Renal cortical epithelial cell (primary cell): ENCODE measurements at regions not wholly inside any gene's neighbourhood (a gene's known extent, or its start where the extent isn't known, plus 50 kb on each side); places are given as distances from the start of the nearest gene placed in this dataset.
"Not testable (repeated sequence)": the region's sequence is repeated elsewhere in the genome, so short reads cannot be mapped to it uniquely, and the experiment has no call there.

ENCODE experiments used
- DNase-seq: peaks from one replicate; pipeline ENCODE4 v3.0.0-alpha.2; 2011; ENCODE audit warnings: low read depth

- DNase-seq = no peak
Observed at GRCh38 chr5:142542078-142542477, 143.8 kb downstream of the FGF1 start.

- DNase-seq = no peak
Observed at GRCh38 chr5:142540922-142541422, 144.9 kb downstream of the FGF1 start.

DNA sequence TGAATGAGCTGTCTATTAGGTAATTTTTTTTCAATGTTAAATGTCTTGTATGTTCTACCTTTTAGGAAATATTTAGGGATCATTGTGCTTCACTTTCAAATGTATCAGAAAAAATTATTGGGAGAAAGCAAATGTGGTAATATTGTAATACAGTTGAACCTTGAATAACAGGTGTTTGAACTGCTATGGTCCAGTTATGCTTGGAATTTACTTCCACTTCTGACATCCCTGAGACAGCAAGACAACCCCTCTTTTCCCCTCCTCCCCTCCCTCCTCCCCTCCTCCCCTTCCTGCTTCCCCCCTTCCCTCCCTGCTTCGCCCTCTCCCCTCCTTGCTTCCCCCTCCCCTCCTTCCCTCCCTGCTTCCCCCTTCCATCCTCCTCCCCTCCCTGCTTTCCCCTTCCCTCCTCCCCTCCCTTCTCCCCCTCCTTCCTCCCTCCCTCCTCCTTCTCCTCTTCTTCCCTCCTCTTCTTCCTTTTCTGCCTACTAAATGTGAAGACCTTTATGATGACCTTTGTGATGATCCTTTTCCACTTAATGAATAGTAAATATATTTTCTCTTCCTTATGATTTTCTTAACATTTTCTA, 146.6 kb downstream of the FGF1 start:
- no peak for DNase-seq

GRCh38 chr5:142537938-142538337, 148.0 kb downstream of the FGF1 start:
- DNase-seq = no peak

GRCh38 chr5:142532781-142533176, 153.1 kb downstream of the FGF1 start:
- DNase-seq = no peak

DNA sequence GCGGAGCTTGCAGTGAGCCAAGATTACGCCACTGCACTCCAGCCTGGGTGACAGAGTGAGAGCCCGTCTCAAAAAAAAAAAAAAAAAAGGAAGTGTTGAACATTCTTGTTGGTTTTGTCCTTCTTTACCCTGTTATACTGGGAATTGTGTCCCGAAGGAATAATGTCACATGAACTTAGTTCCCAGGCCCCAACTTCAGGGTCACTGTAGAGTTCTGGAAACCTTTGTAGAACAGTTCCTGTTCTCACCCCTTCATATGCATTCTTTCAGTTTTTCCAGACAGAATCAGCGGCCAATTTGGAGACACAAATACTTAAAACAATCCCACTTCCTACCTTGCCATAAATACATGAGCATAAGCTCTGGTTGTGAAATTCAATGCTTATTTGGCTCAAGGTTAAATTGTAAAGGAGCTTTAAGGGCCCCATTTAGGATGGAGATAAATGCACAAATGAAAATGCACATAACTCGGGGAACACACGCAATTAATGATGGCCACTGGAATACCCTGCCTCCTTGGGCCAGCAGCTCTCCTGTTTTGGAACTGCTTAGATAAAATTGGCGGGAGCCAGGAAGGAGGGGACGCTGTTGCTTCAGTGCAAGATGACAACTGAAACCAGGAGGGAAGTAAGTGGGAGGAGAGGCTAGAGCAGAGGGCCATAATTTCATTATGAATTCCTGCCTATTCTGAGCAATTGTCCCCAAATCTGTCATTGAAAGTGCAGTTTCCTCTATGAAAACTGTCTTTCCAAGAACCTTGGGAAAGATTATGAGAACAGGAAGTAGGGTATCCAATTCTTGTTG, 153.7 kb downstream of the FGF1 start:
- DNase-seq = no peak

DNA sequence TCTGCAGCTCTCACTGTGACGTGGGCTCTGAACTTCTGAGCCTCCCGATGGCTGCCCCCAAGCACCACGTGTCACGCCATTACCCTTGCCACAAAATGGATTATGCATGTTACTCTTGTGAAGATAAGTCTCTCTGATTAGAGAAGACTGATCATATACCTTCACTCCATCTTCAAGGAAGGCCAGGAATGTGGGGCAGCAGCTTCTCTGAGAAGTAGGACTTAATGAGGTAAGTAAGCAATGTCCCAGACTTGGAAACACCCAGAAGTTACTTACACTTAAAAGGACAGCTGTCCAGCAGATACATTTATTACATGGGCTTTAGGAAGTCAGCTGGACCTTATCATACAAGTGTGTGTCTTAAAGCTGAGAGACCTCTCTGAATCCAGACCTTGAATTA, 155.0 kb downstream of the FGF1 start:
- DNase-seq = no peak

- DNase-seq = peak; percentile 89
Observed at GRCh38 chr5:142529626-142530278, 156.1 kb downstream of the FGF1 start.

- no peak for DNase-seq
Observed at GRCh38 chr5:142527664-142528295, 158.1 kb downstream of the FGF1 start.

DNA sequence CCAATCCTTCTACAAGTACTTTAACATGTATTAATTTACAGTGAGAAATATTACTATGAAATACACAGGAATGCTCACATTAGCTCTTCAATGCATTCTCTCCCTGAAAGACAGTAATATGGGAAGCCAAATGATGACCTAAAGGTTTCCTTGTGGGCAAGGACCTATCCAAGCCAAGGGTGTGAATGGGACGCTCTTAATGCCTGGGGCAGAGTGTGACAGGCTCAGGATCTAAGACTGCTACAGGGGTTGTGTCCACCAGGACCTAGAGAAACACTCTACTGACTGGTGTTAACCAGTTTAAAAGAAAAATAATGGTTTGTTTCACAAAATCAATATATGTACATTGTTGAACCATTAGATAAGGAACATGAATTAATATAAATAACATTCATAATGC, 158.7 kb downstream of the FGF1 start:
- DNase-seq = no peak

GRCh38 chr5:142522983-142523382, 162.9 kb downstream of the FGF1 start:
- DNase-seq = no peak

DNA sequence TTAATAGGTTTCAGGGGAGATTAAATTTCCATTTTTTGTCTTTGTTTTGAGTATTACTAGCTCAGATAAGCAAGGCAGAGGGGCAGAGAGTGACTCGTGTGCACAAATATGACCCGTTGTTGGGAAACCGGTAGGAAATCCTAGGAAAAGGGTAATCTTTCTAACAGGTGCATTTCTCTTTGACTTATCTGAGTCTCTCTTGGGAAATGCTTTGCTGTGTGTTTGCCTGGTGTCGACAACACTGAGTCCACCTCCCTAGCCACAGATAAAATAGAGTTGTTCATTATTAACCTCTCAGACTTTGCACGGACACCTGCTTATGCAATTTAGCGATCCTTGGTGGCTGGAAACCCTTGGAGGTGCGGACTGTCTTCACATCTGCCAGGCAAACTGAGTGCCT, 164.2 kb downstream of the FGF1 start:
- peak; percentile 64 for DNase-seq

- peak; percentile 64 for DNase-seq
Observed at GRCh38 chr5:142520885-142521284, 165.0 kb downstream of the FGF1 start.

- DNase-seq = not testable (repeated sequence)
Observed at GRCh38 chr5:142519913-142520312, 166.0 kb downstream of the FGF1 start.

GRCh38 chr5:142517840-142518239, 168.1 kb downstream of the FGF1 start:
- DNase-seq = no peak

- no peak for DNase-seq
Observed at GRCh38 chr5:142516732-142517131, 169.2 kb downstream of the FGF1 start.

DNA sequence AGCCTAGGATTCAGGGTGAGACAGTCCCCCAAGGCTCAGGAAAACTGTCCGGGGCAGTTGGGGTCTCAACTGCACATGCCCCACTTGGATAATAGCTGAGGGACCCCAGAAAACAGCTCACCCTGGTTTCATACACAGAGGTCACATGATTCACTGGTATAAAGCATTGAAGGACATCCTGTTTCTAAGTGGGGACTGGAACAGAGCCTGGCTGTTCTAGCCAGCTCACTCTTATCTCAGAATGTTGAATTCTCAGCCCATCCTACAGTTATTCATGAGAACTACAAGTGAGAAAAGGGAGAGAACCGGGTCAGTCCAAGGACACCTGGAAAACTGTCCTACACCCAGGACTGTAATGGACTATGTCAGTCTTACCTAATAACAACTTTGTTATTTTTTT, 170.9 kb downstream of the FGF1 start:
- DNase-seq = no peak

DNA sequence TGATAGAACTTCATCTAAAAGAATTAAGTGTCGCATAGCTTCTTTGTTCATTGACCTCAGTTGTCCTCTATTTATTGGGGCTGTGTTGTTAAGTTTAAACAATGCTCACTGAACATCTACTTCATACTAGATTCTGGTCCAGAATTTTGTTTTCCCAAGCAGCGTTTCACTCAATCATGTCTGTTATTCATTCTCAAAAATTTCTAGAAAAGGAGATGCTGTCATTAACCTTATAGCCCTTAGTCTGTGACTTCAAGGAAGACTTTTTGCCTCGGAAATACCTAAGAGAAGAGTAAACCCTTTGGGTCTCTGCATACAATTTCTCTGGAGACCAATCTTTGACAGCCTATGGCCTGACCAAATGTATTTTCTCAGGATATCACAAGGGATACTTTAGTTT, 171.7 kb downstream of the FGF1 start:
- DNase-seq = no peak

- DNase-seq = peak; percentile 99
Observed at GRCh38 chr5:142512043-142513042, 173.5 kb downstream of the FGF1 start.

DNA sequence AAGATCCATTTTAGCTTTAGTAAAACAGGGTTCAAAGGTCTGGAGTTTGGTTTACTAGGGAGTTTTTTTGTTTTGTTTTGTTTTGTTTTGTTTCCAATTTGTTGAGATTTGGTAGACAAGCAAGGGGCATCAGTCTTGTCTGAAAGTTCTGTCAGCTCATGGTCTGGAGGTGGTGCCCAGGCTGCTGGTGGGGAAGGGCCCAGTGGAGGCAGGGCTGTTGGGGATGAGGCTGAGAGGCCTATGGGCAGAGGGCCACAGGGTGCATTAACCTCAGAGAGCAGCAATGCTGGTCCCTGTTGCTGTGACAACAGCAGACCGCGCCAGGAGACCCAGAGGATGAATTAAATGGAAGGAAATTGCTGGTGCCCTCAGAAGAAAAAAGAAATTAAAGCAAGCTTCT, 174.5 kb downstream of the FGF1 start:
- DNase-seq = no peak

- peak; percentile 60 for DNase-seq
Observed at GRCh38 chr5:142509026-142509425, 176.9 kb downstream of the FGF1 start.
